ENCODE measurements at regions not wholly inside any gene's neighbourhood (a gene's known extent, or its start where the extent isn't known, plus 50 kb on each side); places are given as distances from the start of the nearest gene placed in this dataset.

GRCh38 chr20:43306837-43307236 is 117.1 kb upstream of the PTPRT start:
- no peak for DNase-seq

- DNase-seq = no peak
Measured at GRCh38 chr20:43305749-43306148, 116.0 kb upstream of the PTPRT start.

GRCh38 chr20:43304598-43304997 is 114.9 kb upstream of the PTPRT start:
- no peak for DNase-seq

GRCh38 chr20:43302936-43303335 is 113.2 kb upstream of the PTPRT start:
- DNase-seq = no peak

GRCh38 chr20:43300901-43301300 is 111.2 kb upstream of the PTPRT start:
- DNase-seq = no peak

GRCh38 chr20:43295781-43296180 is 106.1 kb upstream of the PTPRT start:
- no peak for DNase-seq

GRCh38 chr20:43295263-43295662 is 105.6 kb upstream of the PTPRT start:
- DNase-seq = no peak

- DNase-seq = no peak
Measured at GRCh38 chr20:43294031-43294430, 104.3 kb upstream of the PTPRT start.

GRCh38 chr20:43293068-43293786 is 103.5 kb upstream of the PTPRT start:
- DNase-seq = no peak

GRCh38 chr20:43292222-43292621 is 102.5 kb upstream of the PTPRT start:
- no peak for DNase-seq

GRCh38 chr20:43287637-43288036 is 97.9 kb upstream of the PTPRT start:
- no peak for DNase-seq

- no peak for DNase-seq
Measured at GRCh38 chr20:43285170-43285569, 95.5 kb upstream of the PTPRT start.

GRCh38 chr20:43284486-43284885 is 94.8 kb upstream of the PTPRT start:
- no peak for DNase-seq

GRCh38 chr20:43283126-43283525 is 93.4 kb upstream of the PTPRT start:
- no peak for DNase-seq

GRCh38 chr20:43271980-43272379 is 82.3 kb upstream of the PTPRT start:
- DNase-seq = no peak

GRCh38 chr20:43265449-43265848 is 75.7 kb upstream of the PTPRT start:
- DNase-seq = no peak

- no peak for DNase-seq
Measured at GRCh38 chr20:43263226-43263625, 73.5 kb upstream of the PTPRT start.

GRCh38 chr20:43262341-43262740 is 72.6 kb upstream of the PTPRT start:
- no peak for DNase-seq

GRCh38 chr20:43255877-43256276 is 66.2 kb upstream of the PTPRT start:
- no peak for DNase-seq

GRCh38 chr20:43252761-43253160 is 63.1 kb upstream of the PTPRT start:
- DNase-seq = no peak

GRCh38 chr20:43248341-43248740 is 58.6 kb upstream of the PTPRT start:
- no peak for DNase-seq

- DNase-seq = no peak
Measured at GRCh38 chr20:43247361-43247760, 57.7 kb upstream of the PTPRT start.

- no peak for DNase-seq
Measured at GRCh38 chr20:43244647-43245046, 54.9 kb upstream of the PTPRT start.

- DNase-seq = peak; percentile 8
Measured at GRCh38 chr20:43243672-43244269, 54.1 kb upstream of the PTPRT start.

Data from renal pelvis (tissue), 1 donor.